CD14-positive monocyte (primary cell): ENCODE measurements at regions not wholly inside any gene's neighbourhood (a gene's known extent, or its start where the extent isn't known, plus 50 kb on each side); places are given as distances from the start of the nearest gene placed in this dataset.

Experiments used
- DNase-seq, 3 donors: peaks; one replicate each; pipeline ENCODE4 v3.0.0-alpha.2; 2011 to 2022
- H2AFZ ChIP-seq: 2 replicates; pipeline ENCODE4 v1.6.0; 2012; ENCODE audit warnings: mild to moderate bottlenecking, low read depth, low read length, inconsistent platforms; ENCODE audit not compliant: insufficient read depth, poor library complexity, severe bottlenecking
- H3K27ac ChIP-seq, 2 donors: 1 replicate in 1 of 2; 2 replicates in 1 of 2; pipeline ENCODE4 v1.5.1; 2012 to 2013; ENCODE audit warnings: low read length in 2 of 2, control low read depth in 1 of 2, inconsistent platforms in 1 of 2, low read depth in 1 of 2, mild to moderate bottlenecking in 1 of 2
- H3K27me3 ChIP-seq, 2 donors: one replicate each; pipeline versions ENCODE4 v1.6.0 to v1.6.1; 2011 to 2013; ENCODE audit warnings: low read length in 2 of 2; ENCODE audit not compliant: control insufficient read depth in 2 of 2, insufficient read depth in 2 of 2
- H3K36me3 ChIP-seq, 2 donors: replicated peaks in 1 of 2; 1 replicate in 1 of 2; 2 replicates in 1 of 2; pipeline versions ENCODE4 v1.5.1 to v1.6.1; 2012 to 2013; ENCODE audit warnings: low read length in 2 of 2, control low read depth in 1 of 2, inconsistent platforms in 1 of 2, mild to moderate bottlenecking in 1 of 2; ENCODE audit not compliant: insufficient read depth in 2 of 2, control insufficient read depth in 1 of 2
- H3K4me1 ChIP-seq, 2 donors: 1 replicate in 1 of 2; 2 replicates in 1 of 2; pipeline versions ENCODE4 v1.5.1 to v1.6.1; 2012 to 2013; ENCODE audit warnings: low read length in 2 of 2, control low read depth in 1 of 2, inconsistent platforms in 1 of 2, mild to moderate bottlenecking in 1 of 2, moderate library complexity in 1 of 2; ENCODE audit not compliant: insufficient read depth in 2 of 2, control insufficient read depth in 1 of 2
- H3K4me2 ChIP-seq: replicated peaks from 2 replicates; pipeline ENCODE3; 2012; ENCODE audit warnings: low read length, moderate library complexity, mild to moderate bottlenecking; ENCODE audit not compliant: poor library complexity, severe bottlenecking; ENCODE audit errors: extremely low read depth
- H3K4me3 ChIP-seq, 3 experiments: fragments of 200-600 bp in 1 of 3; sonication (generic) in 1 of 3; replicated peaks in 1 of 3; 1 replicate in 2 of 3; 2 replicates in 1 of 3; pipeline ENCODE4 v1.5.1; 2011 to 2013; ENCODE audit warnings: low read length in 3 of 3, mild to moderate bottlenecking in 3 of 3, control low read depth in 2 of 3, low read depth in 2 of 3, inconsistent platforms in 1 of 3, moderate library complexity in 1 of 3
- H3K79me2 ChIP-seq: 2 replicates; pipeline ENCODE4 v1.6.0; 2012; ENCODE audit warnings: mild to moderate bottlenecking, control low read depth, inconsistent platforms, low read length, moderate library complexity; ENCODE audit not compliant: insufficient read depth
- H3K9ac ChIP-seq: 2 replicates; pipeline ENCODE4 v1.6.0; 2017; ENCODE audit warnings: low read length, mild to moderate bottlenecking; ENCODE audit not compliant: insufficient read depth, poor library complexity, severe bottlenecking
- H3K9me3 ChIP-seq, 2 donors: replicated peaks in 1 of 2; 1 replicate in 1 of 2; 2 replicates in 1 of 2; pipeline versions ENCODE4 v1.5.1 to v1.6.1; 2012 to 2013; ENCODE audit warnings: low read length in 2 of 2, control low read depth in 1 of 2; ENCODE audit not compliant: control insufficient read depth in 1 of 2, insufficient read depth in 1 of 2
- H4K20me1 ChIP-seq: 2 replicates; pipeline ENCODE4 v1.6.0; 2012; ENCODE audit warnings: mild to moderate bottlenecking, low read length, control low read depth, moderate library complexity; ENCODE audit not compliant: insufficient read depth
- H3K27ac Mint-ChIP-seq, 7 donors: one replicate each; pipeline ENCODE4 v1.8.0; 2020; ENCODE audit warnings: mild to moderate bottlenecking in 7 of 7, mixed read lengths in 7 of 7, moderate library complexity in 6 of 7, inconsistent platforms in 2 of 7
- H3K27me3 Mint-ChIP-seq, 3 donors: one replicate each; pipeline ENCODE4 v1.8.0; 2021 to 2022; ENCODE audit warnings: low read depth in 3 of 3, mild to moderate bottlenecking in 3 of 3, mixed read lengths in 3 of 3, moderate library complexity in 3 of 3, inconsistent platforms in 1 of 3
- H3K36me3 Mint-ChIP-seq, 2 donors: one replicate each; pipeline ENCODE4 v1.8.0; 2020; ENCODE audit warnings: mixed read lengths in 2 of 2, inconsistent platforms in 1 of 2, mild to moderate bottlenecking in 1 of 2
- H3K4me1 Mint-ChIP-seq: one replicate; pipeline ENCODE4 v1.8.0; 2020; ENCODE audit warnings: mild to moderate bottlenecking, mixed read lengths
- H3K4me3 Mint-ChIP-seq, 2 donors: one replicate each; pipeline ENCODE4 v1.8.0; 2020; ENCODE audit warnings: mild to moderate bottlenecking in 2 of 2, mixed read lengths in 2 of 2, moderate library complexity in 1 of 2
- H3K9me3 Mint-ChIP-seq, 7 donors: one replicate each; pipeline ENCODE4 v1.8.0; 2020 to 2022; ENCODE audit warnings: mixed read lengths in 7 of 7, mild to moderate bottlenecking in 6 of 7, moderate library complexity in 6 of 7, inconsistent platforms in 2 of 7
- WGBS: methylation state at CpG from one replicate; pipeline ENCODE4 v1.1.5; 2013; ENCODE audit warnings: missing lambda C conversion rate; ENCODE audit not compliant: insufficient coverage; 5-methylcytosine and 5-hydroxymethylcytosine counted together
- intact Hi-C, 2 donors: fragments of 100-400 bp; cut with micrococcal nuclease; formaldehyde crosslinking; loops; one replicate each; pipeline versions ENCODE4 v1.15.0 to v1.15.1; 2023
- TF ChIP-seq, protein P1 (sequence below): fragments of 200-600 bp; IDR thresholded peaks from one replicate; pipeline ENCODE4 v1.8.0; 2022; ENCODE audit warnings: antibody characterized with exemption, mild to moderate bottlenecking

DNA sequence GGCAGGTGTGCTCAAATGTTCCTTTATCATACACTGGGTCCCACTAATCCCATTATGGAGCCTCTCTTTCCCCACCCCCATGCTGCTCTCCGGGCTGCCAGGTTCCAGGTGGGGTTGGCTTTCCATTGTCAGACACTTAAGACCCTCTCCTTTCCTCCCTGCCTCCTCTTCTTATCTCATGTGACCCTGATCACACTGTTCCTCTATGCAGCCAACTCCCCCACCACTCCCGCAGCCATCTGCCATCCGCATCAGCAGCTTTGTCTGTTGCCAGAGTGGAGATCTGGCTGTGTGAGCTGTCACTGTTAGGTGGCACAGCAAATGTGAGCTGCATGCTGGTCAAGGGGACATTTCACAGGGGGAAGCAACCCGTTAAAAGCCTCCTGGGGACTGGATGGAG, 391.4 kb downstream of the TNS3 start:
- Mint-ChIP-seq H3K4me1 (peaks cover 15% of the 10 kb centered on the region), H3K4me3 (no peak overlapping the region), H3K27me3 (peaks cover 9 to 14% (median 11%) of the 10 kb centered on the region in 3 donors), H3K27ac (no peak overlapping the region), H3K9me3 (peaks cover 0 to 2% (median 0%) of the 10 kb centered on the region in 7 donors), H3K36me3 (no peaks in the 10 kb centered on the region)
- WGBS, result 36% methylated on average over 2 of the region's 4 CpGs
- Histone ChIP-seq H3K4me1 (peaks cover 4 to 12% of the 10 kb centered on the region in 2 donors), H3K27me3 (no peaks in the 10 kb centered on the region), H3K4me2 (no peak overlapping the region), H3K9ac (no peak overlapping the region), H2AFZ (no peak overlapping the region), H3K79me2 (no peaks in the 10 kb centered on the region), H3K27ac (no peak overlapping the region), H3K36me3 (no peaks in the 10 kb centered on the region), H3K9me3 (no peaks in the 10 kb centered on the region), H3K4me3 (no peak overlapping the region), H4K20me1 (no peaks in the 10 kb centered on the region)
- intact Hi-C loops, result no loop called here
- no peak for DNase-seq
- TF ChIP-seq, protein P1, sequence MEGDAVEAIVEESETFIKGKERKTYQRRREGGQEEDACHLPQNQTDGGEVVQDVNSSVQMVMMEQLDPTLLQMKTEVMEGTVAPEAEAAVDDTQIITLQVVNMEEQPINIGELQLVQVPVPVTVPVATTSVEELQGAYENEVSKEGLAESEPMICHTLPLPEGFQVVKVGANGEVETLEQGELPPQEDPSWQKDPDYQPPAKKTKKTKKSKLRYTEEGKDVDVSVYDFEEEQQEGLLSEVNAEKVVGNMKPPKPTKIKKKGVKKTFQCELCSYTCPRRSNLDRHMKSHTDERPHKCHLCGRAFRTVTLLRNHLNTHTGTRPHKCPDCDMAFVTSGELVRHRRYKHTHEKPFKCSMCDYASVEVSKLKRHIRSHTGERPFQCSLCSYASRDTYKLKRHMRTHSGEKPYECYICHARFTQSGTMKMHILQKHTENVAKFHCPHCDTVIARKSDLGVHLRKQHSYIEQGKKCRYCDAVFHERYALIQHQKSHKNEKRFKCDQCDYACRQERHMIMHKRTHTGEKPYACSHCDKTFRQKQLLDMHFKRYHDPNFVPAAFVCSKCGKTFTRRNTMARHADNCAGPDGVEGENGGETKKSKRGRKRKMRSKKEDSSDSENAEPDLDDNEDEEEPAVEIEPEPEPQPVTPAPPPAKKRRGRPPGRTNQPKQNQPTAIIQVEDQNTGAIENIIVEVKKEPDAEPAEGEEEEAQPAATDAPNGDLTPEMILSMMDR, result no peak

DNA sequence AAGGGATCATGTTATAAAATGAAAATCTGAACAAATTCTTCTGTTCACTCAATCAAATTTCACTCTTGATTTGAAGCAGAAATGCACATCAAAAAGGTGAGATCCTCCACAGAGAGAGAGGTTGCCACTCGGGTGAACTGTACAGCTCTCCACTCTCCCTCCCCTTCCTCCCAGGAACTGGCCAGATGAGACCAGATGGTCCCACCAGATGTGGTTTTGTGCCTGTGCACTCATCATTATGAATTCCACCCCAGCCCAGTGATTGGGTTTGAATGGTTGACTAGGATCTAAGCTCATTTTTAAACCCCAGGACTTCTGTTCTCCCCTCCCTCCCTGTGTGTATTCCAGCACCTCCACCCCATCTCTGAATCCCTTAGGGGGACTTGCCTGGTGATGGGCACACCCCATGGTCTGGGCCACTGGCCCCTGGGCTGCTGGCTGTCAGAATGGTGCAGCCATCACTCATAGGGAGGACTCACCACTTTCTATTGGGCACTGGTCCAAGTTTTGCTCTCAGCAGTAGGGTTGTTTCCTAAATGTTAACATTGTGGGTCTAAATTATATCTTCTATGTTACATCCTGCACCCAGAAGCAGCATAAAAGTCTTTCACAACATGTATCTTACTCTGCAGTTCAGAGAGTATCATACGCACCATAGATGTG, 393.1 kb downstream of the TNS3 start:
- TF ChIP-seq, protein P1, result no peak
- H3K79me2 ChIP-seq, result no peaks in the 10 kb centered on the region
- intact Hi-C loops, result no loop called here
- no peak overlapping the region for H2AFZ ChIP-seq
- H3K27ac Mint-ChIP-seq, result no peak overlapping the region
- H3K9ac ChIP-seq, result no peak overlapping the region
- H3K27me3 Mint-ChIP-seq, result peaks cover 9 to 13% (median 13%) of the 10 kb centered on the region in 3 donors
- H3K4me3 ChIP-seq, result no peak overlapping the region
- no peak overlapping the region for H3K27ac ChIP-seq
- H3K4me1 Mint-ChIP-seq, result peaks cover 17% of the 10 kb centered on the region
- no peak overlapping the region for H3K4me3 Mint-ChIP-seq
- H3K36me3 Mint-ChIP-seq, result no peaks in the 10 kb centered on the region
- H3K36me3 ChIP-seq, result no peaks in the 10 kb centered on the region
- H3K9me3 Mint-ChIP-seq, result peaks cover 0 to 2% (median 0%) of the 10 kb centered on the region in 7 donors
- H3K27me3 ChIP-seq, result no peaks in the 10 kb centered on the region
- no peak overlapping the region for H3K4me2 ChIP-seq
- H4K20me1 ChIP-seq, result no peaks in the 10 kb centered on the region
- WGBS, result 20% methylated on average over 1 of the region's 2 CpGs
- H3K9me3 ChIP-seq, result no peaks in the 10 kb centered on the region
- DNase-seq, result no peak
- peaks cover 4 to 14% of the 10 kb centered on the region in 2 donors for H3K4me1 ChIP-seq
